ENCODE measurements at regions not wholly inside any gene's neighbourhood (a gene's known extent, or its start where the extent isn't known, plus 50 kb on each side); places are given as distances from the start of the nearest gene placed in this dataset.

DNA sequence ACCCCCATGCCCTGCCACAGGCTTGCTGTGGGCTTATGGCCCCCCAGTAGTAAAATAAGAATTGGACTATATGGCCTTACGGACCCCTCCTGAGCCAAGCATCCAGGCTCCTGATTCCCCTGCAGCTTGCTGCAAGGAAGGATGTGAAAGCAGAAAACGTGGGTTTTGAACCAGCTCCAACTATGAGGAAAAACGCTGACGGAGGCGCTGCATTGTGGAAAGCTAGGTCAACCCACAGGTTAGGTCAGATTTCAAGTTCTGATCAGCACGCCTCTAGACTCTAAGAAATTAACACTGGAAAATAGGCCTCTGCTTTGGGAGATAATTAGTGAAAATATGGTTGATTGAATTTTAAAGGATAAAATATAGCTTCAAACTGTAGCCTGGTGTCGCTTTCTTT is 195.4 kb upstream of the HES1 start:
- Histone ChIP-seq H2AFZ (no peak overlapping the region), H3K9me3 (ENCODE audit: control insufficient read depth, low read length) (no peaks in the 10 kb centered on the region), H3K4me3 (ENCODE audit: low read depth, low read length) (no peak overlapping the region), H3K36me3 (ENCODE audit: control insufficient read depth, insufficient read depth, low read length) (no peaks in the 10 kb centered on the region), H3K27me3 (ENCODE audit: control insufficient read depth, insufficient read depth, low read length) (no peaks in the 10 kb centered on the region), H3K79me2 (no peaks in the 10 kb centered on the region), H3K27ac (no peak overlapping the region), H3K4me2 (ENCODE audit: low read length) (peak overlapping the region; percentile 43), H3K4me1 (peaks cover 13% of the 10 kb centered on the region), H3K9ac (no peak overlapping the region)
- TF ChIP-seq, protein P1, sequence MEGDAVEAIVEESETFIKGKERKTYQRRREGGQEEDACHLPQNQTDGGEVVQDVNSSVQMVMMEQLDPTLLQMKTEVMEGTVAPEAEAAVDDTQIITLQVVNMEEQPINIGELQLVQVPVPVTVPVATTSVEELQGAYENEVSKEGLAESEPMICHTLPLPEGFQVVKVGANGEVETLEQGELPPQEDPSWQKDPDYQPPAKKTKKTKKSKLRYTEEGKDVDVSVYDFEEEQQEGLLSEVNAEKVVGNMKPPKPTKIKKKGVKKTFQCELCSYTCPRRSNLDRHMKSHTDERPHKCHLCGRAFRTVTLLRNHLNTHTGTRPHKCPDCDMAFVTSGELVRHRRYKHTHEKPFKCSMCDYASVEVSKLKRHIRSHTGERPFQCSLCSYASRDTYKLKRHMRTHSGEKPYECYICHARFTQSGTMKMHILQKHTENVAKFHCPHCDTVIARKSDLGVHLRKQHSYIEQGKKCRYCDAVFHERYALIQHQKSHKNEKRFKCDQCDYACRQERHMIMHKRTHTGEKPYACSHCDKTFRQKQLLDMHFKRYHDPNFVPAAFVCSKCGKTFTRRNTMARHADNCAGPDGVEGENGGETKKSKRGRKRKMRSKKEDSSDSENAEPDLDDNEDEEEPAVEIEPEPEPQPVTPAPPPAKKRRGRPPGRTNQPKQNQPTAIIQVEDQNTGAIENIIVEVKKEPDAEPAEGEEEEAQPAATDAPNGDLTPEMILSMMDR (IDR thresholded peaks at IDR 0.05) = no peak

DNA sequence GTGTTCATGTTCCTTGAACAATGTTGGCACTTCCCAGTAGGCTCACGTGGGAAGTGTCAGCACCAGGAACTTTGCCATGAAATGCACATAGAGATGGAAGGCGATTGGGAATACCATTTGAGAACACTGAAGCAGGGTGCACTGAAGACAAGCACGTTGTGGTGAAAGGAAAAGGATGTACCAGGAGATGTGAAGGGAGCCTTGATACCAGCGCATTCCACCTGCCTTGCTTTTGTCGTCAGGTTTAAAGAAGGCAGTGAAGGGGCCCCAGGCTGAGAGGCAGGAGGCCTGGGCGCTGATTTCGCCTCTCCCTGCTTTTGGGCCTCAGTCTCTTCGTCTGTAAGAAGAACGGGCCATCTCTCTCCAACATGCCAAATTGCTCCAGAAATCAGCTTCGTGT is 194.5 kb upstream of the HES1 start:
- no peak overlapping the region for H2AFZ ChIP-seq
- H3K9ac ChIP-seq = no peak overlapping the region
- TF ChIP-seq, protein P1 (IDR thresholded peaks at IDR 0.05) = no peak
- no peak overlapping the region for H3K4me2 ChIP-seq (ENCODE audit: low read length)
- H3K4me3 ChIP-seq (ENCODE audit: low read depth, low read length) = no peak overlapping the region
- H3K9me3 ChIP-seq (ENCODE audit: control insufficient read depth, low read length) = no peaks in the 10 kb centered on the region
- H3K79me2 ChIP-seq = no peaks in the 10 kb centered on the region
- no peaks in the 10 kb centered on the region for H3K27me3 ChIP-seq (ENCODE audit: control insufficient read depth, insufficient read depth, low read length)
- no peaks in the 10 kb centered on the region for H3K36me3 ChIP-seq (ENCODE audit: control insufficient read depth, insufficient read depth, low read length)
- H3K4me1 ChIP-seq = peaks cover 13% of the 10 kb centered on the region
- no peak overlapping the region for H3K27ac ChIP-seq

DNA sequence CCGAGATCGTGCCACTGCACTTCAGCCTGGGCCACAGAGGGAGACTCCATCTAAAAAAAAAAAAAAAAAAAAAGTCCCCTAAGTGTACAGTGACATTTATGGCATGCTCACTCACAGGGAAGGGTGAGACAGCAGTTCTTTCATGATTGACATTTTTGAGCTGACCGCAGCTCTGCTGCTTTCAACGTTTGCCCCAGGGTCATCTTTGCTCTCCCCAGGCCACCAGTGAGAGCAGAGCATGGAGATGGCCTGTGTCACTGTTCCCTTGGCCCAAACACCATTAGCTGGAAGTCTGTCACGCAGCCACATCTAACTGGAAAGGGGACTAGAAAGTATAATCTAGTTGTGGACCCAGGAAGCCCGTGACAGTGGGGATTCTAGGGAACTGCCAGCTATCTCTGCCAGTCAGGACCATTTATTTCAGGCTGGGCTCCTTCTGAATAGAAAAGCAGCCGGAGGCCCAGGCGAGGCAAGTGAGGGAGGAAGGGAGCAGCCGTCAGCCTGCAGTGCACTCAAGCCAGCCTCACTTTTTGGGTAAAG is 193.4 kb upstream of the HES1 start:
- H3K36me3 ChIP-seq (ENCODE audit: control insufficient read depth, insufficient read depth, low read length) = no peaks in the 10 kb centered on the region
- H3K4me1 ChIP-seq = peaks cover 13% of the 10 kb centered on the region
- no peak overlapping the region for H3K4me3 ChIP-seq (ENCODE audit: low read depth, low read length)
- H3K27me3 ChIP-seq (ENCODE audit: control insufficient read depth, insufficient read depth, low read length) = no peaks in the 10 kb centered on the region
- no peak overlapping the region for H3K4me2 ChIP-seq (ENCODE audit: low read length)
- H3K27ac ChIP-seq = no peak overlapping the region
- TF ChIP-seq, protein P1 (IDR thresholded peaks at IDR 0.05) = no peak
- H3K9ac ChIP-seq = no peak overlapping the region
- H3K79me2 ChIP-seq = no peaks in the 10 kb centered on the region
- no peak overlapping the region for H2AFZ ChIP-seq
- H3K9me3 ChIP-seq (ENCODE audit: control insufficient read depth, low read length) = no peaks in the 10 kb centered on the region

DNA sequence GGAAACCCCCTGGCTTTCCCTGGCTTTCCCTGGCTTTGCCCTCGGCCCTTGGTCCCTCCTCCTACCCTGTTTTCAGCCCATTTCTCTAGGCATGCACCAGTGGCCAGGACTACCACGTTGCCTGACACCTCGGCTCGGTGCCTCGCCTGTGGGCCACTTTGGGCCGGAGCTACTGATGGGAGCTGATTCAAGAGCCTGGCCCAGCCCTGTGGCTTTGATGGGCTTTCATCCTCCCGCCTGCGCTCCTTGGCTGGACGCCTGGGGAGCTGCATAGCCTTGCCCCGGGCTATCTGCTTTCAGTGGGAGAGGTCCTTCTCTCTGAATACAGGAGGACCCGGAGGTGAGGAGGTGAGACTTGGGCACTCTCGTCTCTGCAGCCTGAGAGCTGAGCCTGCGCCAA is 192.7 kb upstream of the HES1 start:
- TF ChIP-seq, protein P1 (IDR thresholded peaks at IDR 0.05) = no peak
- no peaks in the 10 kb centered on the region for H3K79me2 ChIP-seq
- H3K9me3 ChIP-seq (ENCODE audit: control insufficient read depth, low read length) = no peaks in the 10 kb centered on the region
- H3K4me2 ChIP-seq (ENCODE audit: low read length) = no peak overlapping the region
- H3K27me3 ChIP-seq (ENCODE audit: control insufficient read depth, insufficient read depth, low read length) = no peaks in the 10 kb centered on the region
- H3K4me1 ChIP-seq = peaks cover 13% of the 10 kb centered on the region
- H2AFZ ChIP-seq = no peak overlapping the region
- H3K4me3 ChIP-seq (ENCODE audit: low read depth, low read length) = no peak overlapping the region
- H3K36me3 ChIP-seq (ENCODE audit: control insufficient read depth, insufficient read depth, low read length) = no peaks in the 10 kb centered on the region
- no peak overlapping the region for H3K9ac ChIP-seq
- no peak overlapping the region for H3K27ac ChIP-seq

DNA sequence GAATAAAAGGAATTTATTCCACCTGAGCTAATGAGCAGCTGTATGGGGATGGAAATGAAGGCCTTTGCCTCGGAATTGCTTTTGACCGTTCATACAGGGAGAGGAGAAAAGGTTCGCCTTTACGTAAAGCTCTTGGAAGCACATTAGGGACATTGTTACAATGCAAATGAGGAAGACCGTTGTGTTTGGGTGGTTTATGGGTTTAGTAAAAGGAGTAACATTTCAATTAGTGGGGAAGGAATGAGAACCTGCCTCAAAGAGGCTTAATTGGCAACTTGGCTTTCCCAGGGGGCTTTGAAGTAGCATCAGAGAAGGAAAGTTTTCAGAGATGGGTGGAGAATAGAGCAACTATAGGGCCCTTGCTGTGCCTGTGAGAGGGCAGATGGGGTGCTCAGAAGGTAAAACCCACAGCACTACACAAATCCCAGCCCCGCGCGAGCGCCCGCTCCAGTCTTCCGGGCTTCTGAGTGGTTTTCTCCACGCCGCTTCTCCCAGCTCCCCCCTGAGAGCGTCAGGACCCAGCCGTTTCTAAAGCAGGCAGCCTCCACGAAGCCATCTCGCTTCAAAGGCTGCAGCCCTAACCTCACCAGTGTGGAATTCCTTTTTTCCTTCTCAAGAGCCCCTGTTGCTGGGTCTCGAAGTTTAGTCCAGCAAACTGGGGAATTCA is 192.0 kb upstream of the HES1 start:
- H3K4me2 ChIP-seq (ENCODE audit: low read length) = no peak overlapping the region
- no peak overlapping the region for H3K9ac ChIP-seq
- TF ChIP-seq, protein P1 (IDR thresholded peaks at IDR 0.05) = no peak
- H2AFZ ChIP-seq = no peak overlapping the region
- peaks cover 13% of the 10 kb centered on the region for H3K4me1 ChIP-seq
- H3K9me3 ChIP-seq (ENCODE audit: control insufficient read depth, low read length) = no peaks in the 10 kb centered on the region
- no peak overlapping the region for H3K27ac ChIP-seq
- no peaks in the 10 kb centered on the region for H3K79me2 ChIP-seq
- no peaks in the 10 kb centered on the region for H3K27me3 ChIP-seq (ENCODE audit: control insufficient read depth, insufficient read depth, low read length)
- no peaks in the 10 kb centered on the region for H3K36me3 ChIP-seq (ENCODE audit: control insufficient read depth, insufficient read depth, low read length)
- H3K4me3 ChIP-seq (ENCODE audit: low read depth, low read length) = no peak overlapping the region
